BLaER1 (cell line): ENCODE measurements at regions not wholly inside any gene's neighbourhood (a gene's known extent, or its start where the extent isn't known, plus 50 kb on each side); places are given as distances from the start of the nearest gene placed in this dataset.

ENCODE experiments used
- H3K27ac ChIP-seq: shearing (Covaris generic); formaldehyde crosslinking; 2 replicates; pipeline ENCODE4 v1.8.1; 2022
- H3K27me3 ChIP-seq: shearing (Covaris generic); formaldehyde crosslinking; 2 replicates; pipeline ENCODE4 v1.8.1; 2022
- H3K36me3 ChIP-seq: shearing (Covaris generic); formaldehyde crosslinking; 2 replicates; pipeline ENCODE4 v1.8.1; 2022
- H3K4me1 ChIP-seq: shearing (Covaris generic); formaldehyde crosslinking; 2 replicates; pipeline ENCODE4 v1.8.1; 2022
- H3K4me2 ChIP-seq: shearing (Covaris generic); formaldehyde crosslinking; 2 replicates; pipeline ENCODE4 v1.8.1; 2022
- H3K4me3 ChIP-seq: shearing (Covaris generic); formaldehyde crosslinking; 2 replicates; pipeline ENCODE4 v1.8.1; 2022
- H3K9ac ChIP-seq: shearing (Covaris generic); formaldehyde crosslinking; 2 replicates; pipeline ENCODE4 v1.8.1; 2022
- H3K9me3 ChIP-seq: shearing (Covaris generic); formaldehyde crosslinking; 2 replicates; pipeline ENCODE4 v1.8.1; 2022
- H4K20me1 ChIP-seq: shearing (Covaris generic); formaldehyde crosslinking; 2 replicates; pipeline ENCODE4 v1.8.1; 2022
- Cebpa-rat ChIP-seq: shearing (Covaris generic); IDR thresholded peaks from 2 replicates; pipeline ENCODE4 v1.8.1; 2022

DNA sequence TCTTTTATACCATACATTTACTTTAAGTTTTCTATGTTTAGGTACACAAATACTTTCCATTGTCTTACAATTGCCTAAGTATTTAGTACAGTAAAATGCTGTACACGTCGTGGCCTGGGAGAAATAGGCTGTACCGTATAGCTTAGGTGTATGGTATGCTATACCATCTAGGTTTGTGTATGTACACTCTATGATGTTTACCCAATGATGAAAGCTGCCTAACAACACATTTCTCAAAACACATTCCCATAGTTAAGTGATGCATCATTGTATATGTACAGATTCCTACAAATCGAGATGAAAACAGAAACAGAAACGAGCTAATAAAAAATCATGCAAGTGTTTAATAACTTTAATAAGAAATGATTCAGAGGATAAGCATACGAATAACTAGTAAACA lies 51.6 kb downstream of the SPANXA2 start:
- no peaks in the 10 kb centered on the region for H3K4me1 ChIP-seq
- peaks cover 78% of the 10 kb centered on the region for H3K27me3 ChIP-seq
- H3K36me3 ChIP-seq, result no peaks in the 10 kb centered on the region
- no peak overlapping the region for H3K4me3 ChIP-seq
- H3K9me3 ChIP-seq, result no peaks in the 10 kb centered on the region; the same call in 1 of the 2 replicates
- no peak overlapping the region for H3K27ac ChIP-seq
- no peak for TF ChIP-seq Cebpa-rat
- H4K20me1 ChIP-seq, result no peaks in the 10 kb centered on the region
- H3K9ac ChIP-seq, result no peak overlapping the region
- no peak overlapping the region for H3K4me2 ChIP-seq

DNA sequence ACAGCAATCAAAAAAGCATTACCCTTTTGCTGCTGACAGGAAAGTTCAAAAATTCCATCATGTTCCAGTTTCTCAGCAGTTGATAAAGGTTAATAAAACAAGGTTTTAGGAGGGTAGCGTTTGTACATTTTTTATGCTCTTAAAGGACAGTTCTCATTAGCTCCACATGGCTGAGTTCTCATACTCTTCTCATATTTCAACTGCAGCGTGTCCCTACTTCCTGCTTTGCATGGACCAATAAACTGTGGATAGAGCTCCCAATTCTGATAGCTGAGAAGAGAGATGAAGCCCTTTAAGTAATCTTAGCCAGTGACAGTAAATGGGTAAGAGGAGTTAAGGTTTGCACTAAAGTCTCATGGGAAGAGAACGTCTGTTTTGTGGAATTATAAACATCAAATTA lies 53.5 kb downstream of the SPANXA2 start:
- no peak overlapping the region for H3K4me3 ChIP-seq
- H3K9me3 ChIP-seq, result no peaks in the 10 kb centered on the region
- no peak overlapping the region for H3K9ac ChIP-seq
- H4K20me1 ChIP-seq, result no peaks in the 10 kb centered on the region
- peaks cover 85% of the 10 kb centered on the region for H3K27me3 ChIP-seq
- no peaks in the 10 kb centered on the region for H3K36me3 ChIP-seq
- TF ChIP-seq Cebpa-rat, result no peak
- H3K27ac ChIP-seq, result no peak overlapping the region
- no peaks in the 10 kb centered on the region for H3K4me1 ChIP-seq
- no peak overlapping the region for H3K4me2 ChIP-seq
